HFFc6 (cell line): ENCODE measurements at regions not wholly inside any gene's neighbourhood (a gene's known extent, or its start where the extent isn't known, plus 50 kb on each side); places are given as distances from the start of the nearest gene placed in this dataset.

ENCODE experiments used
- DNase-seq: peaks from one replicate; pipeline ENCODE4 v3.0.0-alpha.2; 2018
- H3K27ac Mint-ChIP-seq: 2 replicates; pipeline ENCODE4 v1.8.0; 2020; ENCODE audit warnings: mild to moderate bottlenecking, mixed read lengths
- H3K27me3 Mint-ChIP-seq: 2 replicates; pipeline ENCODE4 v1.8.0; 2021; ENCODE audit warnings: mild to moderate bottlenecking, moderate library complexity, mixed read lengths; ENCODE audit not compliant: insufficient read depth
- H3K36me3 Mint-ChIP-seq: 2 replicates; pipeline ENCODE4 v1.8.0; 2021; ENCODE audit warnings: low read depth, mixed read lengths
- H3K4me1 Mint-ChIP-seq: 2 replicates; pipeline ENCODE4 v1.8.0; 2020; ENCODE audit warnings: low read depth, mixed read lengths
- H3K4me3 Mint-ChIP-seq: 2 replicates; pipeline ENCODE4 v1.8.0; 2020; ENCODE audit warnings: mild to moderate bottlenecking, moderate library complexity, mixed read lengths
- H3K9me3 Mint-ChIP-seq: 2 replicates; pipeline ENCODE4 v1.8.0; 2020; ENCODE audit warnings: mild to moderate bottlenecking, mixed read lengths
- CTCF ChIP-seq: fragments of 200-600 bp; sonication (generic); IDR thresholded peaks from 2 replicates; pipeline ENCODE4 v1.5.0; 2021; ENCODE audit warnings: antibody characterized with exemption, mild to moderate bottlenecking

GRCh38 chr19:46951171-46951986 lies 68.3 kb upstream of the NPAS1 start:
- H3K27ac Mint-ChIP-seq: peak overlapping the region; percentile 83
- H3K9me3 Mint-ChIP-seq: no peaks in the 10 kb centered on the region
- peaks cover 46% of the 10 kb centered on the region for H3K36me3 Mint-ChIP-seq
- no peak for TF ChIP-seq CTCF
- no peaks in the 10 kb centered on the region; the same call in 1 of the 2 replicates for H3K27me3 Mint-ChIP-seq
- peak overlapping the region; percentile 67 for H3K4me3 Mint-ChIP-seq
- peak; percentile 87 for DNase-seq
- peaks cover 68% of the 10 kb centered on the region for H3K4me1 Mint-ChIP-seq

- H3K27ac Mint-ChIP-seq: peak overlapping the region; percentile 57
- H3K27me3 Mint-ChIP-seq: no peaks in the 10 kb centered on the region; the same call in 1 of the 2 replicates
- TF ChIP-seq CTCF: no peak
These were observed 66.8 kb upstream of the NPAS1 start for GRCh38 chr19:46952874-46953273.

GRCh38 chr19:46953955-46954501 lies 65.6 kb upstream of the NPAS1 start:
- Mint-ChIP-seq H3K4me1 (peaks cover 86% of the 10 kb centered on the region), H3K27ac (peak overlapping the region; percentile 91), H3K36me3 (peaks cover 32% of the 10 kb centered on the region), H3K4me3 (no peak overlapping the region), H3K9me3 (no peaks in the 10 kb centered on the region), H3K27me3 (no peaks in the 10 kb centered on the region; the same call in 1 of the 2 replicates)
- no peak for DNase-seq
- TF ChIP-seq CTCF: no peak

More at GRCh38 chr19:46952874-46953273, 66.8 kb upstream of the NPAS1 start:
- H3K4me3 Mint-ChIP-seq: no peak overlapping the region
- DNase-seq: no peak
- H3K4me1 Mint-ChIP-seq: peaks cover 78% of the 10 kb centered on the region
- H3K36me3 Mint-ChIP-seq: peaks cover 39% of the 10 kb centered on the region
- H3K9me3 Mint-ChIP-seq: no peaks in the 10 kb centered on the region

- no peak for TF ChIP-seq CTCF
- no peak for DNase-seq
- no peaks in the 10 kb centered on the region; the same call in 1 of the 2 replicates for H3K27me3 Mint-ChIP-seq
- H3K4me3 Mint-ChIP-seq: no peak overlapping the region
- no peaks in the 10 kb centered on the region for H3K9me3 Mint-ChIP-seq
- H3K27ac Mint-ChIP-seq: peak overlapping the region; percentile 91
- H3K4me1 Mint-ChIP-seq: peaks cover 85% of the 10 kb centered on the region
- H3K36me3 Mint-ChIP-seq: peaks cover 33% of the 10 kb centered on the region
These were observed 65.1 kb upstream of the NPAS1 start for GRCh38 chr19:46954502-46954992.

- peak; percentile 60 for DNase-seq
- Mint-ChIP-seq H3K9me3 (no peaks in the 10 kb centered on the region), H3K4me1 (peaks cover 85% of the 10 kb centered on the region), H3K27me3 (no peaks in the 10 kb centered on the region; the same call in 1 of the 2 replicates), H3K27ac (peak overlapping the region; percentile 91), H3K36me3 (peaks cover 35% of the 10 kb centered on the region), H3K4me3 (peak overlapping the region; percentile 58)
- no peak for TF ChIP-seq CTCF
These were observed 64.4 kb upstream of the NPAS1 start for GRCh38 chr19:46954993-46955812.
